Peyer's patch (tissue), 4 donors: ENCODE measurements at regions not wholly inside any gene's neighbourhood (a gene's known extent, or its start where the extent isn't known, plus 50 kb on each side); places are given as distances from the start of the nearest gene placed in this dataset.

Source experiments
- CTCF ChIP-seq, 6 experiments: fragments of 450-650 bp in 4 of 6; fragments of 200-600 bp in 2 of 6; sonication (generic) in 1 of 6; IDR thresholded peaks; one replicate each; pipeline ENCODE4 v1.5.1; 2017 to 2019; ENCODE audit warnings: antibody characterized with exemption in 6 of 6, mild to moderate bottlenecking in 3 of 6, moderate library complexity in 1 of 6
- POLR2A ChIP-seq, 2 donors: fragments of 450-650 bp; IDR thresholded peaks; one replicate each; pipeline ENCODE4 v1.5.1; 2017; ENCODE audit warnings: antibody characterized with exemption in 2 of 2, mild to moderate bottlenecking in 2 of 2, moderate library complexity in 2 of 2

- TF ChIP-seq CTCF (IDR thresholded peaks at IDR 0.05) (no peak), POLR2A (IDR thresholded peaks at IDR 0.05) (no peak)
These were observed 180.8 kb downstream of the RASEF start for GRCh38 chr9:82882138-82882537.
